HG02938 (cell line): ENCODE measurements at regions not wholly inside any gene's neighbourhood (a gene's known extent, or its start where the extent isn't known, plus 50 kb on each side); places are given as distances from the start of the nearest gene placed in this dataset.

Experiments
- ATAC-seq: cut with Tn5 transposase; IDR thresholded peaks from one replicate; pipeline ENCODE4 v1.9.1; 2021; ENCODE audit warnings: mild to moderate bottlenecking, moderate library complexity; ENCODE audit not compliant: unreplicated experiment

DNA sequence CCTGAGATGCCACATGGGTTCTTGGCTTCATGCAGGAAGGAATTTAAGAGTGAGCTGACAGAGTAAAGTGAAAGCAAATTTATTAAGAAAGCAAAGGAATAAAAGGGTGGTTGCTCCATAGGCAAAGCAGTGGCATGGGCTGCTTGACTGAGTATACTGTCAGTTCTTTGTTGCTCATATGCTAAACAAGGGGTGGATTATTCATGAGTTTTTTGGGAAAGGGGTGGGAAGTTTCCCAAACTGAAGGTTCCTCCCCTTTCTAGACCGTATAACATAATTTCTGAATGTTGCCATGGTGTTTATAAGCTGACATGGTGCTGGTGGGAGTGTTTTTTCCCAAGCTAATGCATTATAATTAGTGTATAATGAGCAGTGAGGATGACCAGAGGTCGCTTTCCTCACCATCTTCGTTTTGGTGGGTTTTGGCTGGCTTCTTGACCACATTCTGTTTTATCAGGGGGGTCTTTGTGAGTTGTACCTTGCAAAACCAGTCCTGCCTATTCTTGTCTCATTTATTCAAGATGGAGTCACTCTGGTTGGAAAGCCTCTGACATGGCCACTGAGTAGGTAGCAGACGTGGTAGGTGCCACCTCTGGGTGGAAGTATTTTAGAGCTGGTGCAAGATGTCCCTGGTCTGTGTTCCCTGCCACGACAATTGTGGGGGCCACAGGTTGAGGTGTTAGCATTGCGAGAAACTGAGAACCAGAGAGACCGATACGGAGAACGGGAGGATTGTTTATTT is 107.5 kb upstream of the SDK1 start:
- no peak for ATAC-seq

DNA sequence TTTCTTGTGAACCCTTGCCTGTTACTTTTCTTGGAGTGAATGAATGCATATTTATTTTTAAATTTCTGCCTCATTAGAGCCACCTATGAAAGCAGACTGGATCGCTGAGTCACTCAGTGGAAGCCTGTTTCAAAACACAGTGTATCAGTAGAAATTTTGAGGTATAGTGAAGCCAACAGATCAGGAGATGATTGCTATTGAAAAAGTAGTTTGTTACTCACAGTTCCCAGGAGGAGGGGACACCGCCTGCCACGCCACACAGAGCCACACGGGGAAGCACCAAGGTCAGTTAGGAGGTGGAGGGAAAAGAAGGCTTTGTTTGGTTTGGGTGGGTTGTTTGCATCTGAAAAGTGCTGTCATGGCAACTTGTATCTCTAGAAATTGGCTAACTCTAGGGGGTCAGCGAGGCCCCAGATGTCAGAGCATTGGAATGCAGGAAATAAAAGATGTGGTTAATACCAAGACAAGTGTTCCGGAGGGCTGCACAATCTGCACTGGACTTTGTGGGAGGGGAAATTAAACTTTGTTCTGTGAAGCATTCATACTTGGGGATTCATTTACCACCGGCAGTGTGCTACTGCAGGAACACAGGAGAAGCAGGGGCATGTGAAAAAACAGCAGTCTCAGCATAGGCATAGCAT is 106.4 kb upstream of the SDK1 start:
- no peak for ATAC-seq

DNA sequence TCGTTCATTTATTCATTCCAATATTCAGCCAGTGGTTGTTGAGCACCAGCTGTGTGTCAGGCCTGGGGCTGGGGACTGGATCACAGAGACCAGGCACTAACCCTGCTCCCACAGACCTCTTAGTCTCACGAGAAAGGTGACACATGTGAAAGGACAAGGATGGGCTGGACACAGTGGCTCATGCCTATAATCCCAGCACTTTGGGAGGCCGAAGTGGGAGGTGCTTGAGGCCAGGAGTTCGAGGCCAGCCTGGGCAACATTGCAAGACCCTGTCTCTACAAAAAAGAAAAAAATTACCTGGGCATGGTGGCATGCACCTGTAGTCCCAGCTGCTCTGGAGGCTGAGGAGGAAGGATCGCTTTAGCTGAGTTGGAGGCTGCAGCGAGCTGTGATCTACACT is 105.9 kb upstream of the SDK1 start:
- ATAC-seq = no peak

DNA sequence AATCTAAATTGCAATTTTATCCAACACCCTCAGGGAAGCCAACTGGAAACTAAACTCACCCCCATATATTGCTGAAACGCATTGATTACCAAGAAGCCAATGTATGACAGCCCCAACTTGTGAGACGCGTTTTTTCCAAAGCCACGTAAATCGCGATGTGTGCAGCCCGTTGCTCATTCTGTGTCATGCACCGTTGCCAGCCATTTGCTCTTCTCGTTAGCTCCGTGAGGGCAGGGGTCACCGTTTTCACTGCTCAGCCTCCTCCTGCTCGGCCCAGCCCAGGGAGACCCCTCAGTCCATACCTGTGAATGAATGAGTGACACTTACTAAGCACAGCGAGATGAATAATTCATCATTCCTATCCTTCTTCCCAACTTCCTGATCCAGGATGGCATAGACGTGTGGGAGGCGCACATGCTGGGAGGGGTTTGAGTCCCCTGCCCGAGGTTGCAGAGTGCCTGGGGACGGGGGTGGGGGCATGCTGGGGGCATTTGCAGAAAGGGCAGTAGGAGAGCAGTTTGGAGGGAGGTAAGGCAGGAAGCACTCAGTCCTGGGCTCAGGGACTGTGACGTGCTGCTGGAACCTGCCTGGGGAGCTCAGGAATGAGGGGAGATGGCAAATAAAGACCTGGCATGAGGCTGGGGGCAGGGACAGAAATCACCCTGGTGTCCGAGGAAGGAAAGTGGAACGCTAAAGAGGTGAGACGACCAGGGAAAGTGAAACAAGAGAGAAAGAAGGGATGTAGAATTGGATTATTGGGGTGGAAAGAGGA is 104.2 kb upstream of the SDK1 start:
- ATAC-seq = no peak

DNA sequence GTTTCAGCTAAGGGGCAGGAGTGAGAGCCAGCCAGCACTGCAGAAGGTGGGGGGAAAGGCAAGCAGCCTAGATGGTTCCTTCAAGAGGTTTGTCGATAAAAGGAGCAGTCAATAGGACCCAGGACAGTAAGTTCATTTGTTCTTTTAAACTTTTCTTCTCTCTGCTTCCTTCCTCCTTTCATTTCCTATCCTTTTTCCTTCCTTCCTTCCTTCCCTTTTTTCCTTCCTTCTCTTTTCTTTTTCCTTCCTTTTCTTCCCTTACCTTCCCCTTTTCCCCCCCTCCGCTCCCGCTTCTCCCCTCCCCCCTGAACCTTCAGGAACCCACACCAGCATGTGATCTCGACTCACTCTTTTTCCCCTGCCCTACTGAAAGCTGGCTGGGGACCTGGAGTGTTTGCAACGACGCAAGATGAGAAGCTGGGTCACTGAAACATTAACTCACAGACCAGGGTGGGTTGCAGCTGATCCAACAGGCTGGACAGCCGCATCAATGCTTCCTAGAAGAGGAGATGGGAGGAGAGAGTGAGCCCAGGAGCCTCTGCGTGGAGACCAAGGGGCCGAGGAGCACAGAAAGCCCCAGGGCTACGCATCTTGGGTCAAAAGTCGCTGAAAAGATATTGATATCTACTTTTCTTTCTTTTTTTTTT is 103.4 kb upstream of the SDK1 start:
- no peak for ATAC-seq

DNA sequence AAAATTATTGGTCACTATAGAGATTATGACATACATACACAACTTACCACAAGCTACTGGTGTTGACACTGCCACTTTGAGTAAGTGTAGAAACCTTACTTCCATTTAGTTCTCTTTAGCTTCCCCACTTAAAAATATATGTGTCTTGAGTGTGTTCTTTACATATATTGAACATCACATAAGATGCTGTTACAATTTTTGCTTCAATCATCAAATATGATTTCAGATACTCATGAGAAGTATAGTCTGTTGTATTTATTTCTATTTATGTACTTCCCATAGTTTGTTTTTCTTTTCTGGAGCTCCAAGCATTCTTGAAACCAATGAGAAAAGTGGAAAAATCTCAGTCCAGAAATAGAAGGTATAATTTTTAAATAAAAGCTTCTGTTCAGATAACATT is 102.7 kb upstream of the SDK1 start:
- ATAC-seq = no peak

DNA sequence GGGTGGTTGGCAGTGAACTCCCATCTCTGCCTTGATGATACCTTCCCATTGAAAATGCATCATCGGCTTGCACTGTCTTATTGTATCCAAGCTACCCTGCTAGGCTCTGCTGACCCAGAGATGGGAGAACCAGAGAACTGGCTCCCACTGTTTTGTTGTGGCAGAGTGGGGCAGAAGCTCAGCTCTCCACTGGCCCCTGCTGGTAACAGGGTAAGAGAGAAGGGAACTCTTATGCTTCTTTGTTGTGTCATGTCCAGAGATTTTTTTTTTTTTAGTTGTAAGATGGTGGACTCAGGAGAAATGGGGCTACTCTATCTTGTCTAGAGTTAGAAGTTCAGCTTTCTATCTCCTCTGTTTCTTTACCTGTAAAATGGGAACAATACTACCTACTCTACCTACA is 100.5 kb upstream of the SDK1 start:
- no peak for ATAC-seq

- ATAC-seq = no peak
Observed at GRCh38 chr7:3201306-3201705, 99.7 kb upstream of the SDK1 start.

- ATAC-seq = no peak
Observed at GRCh38 chr7:3201937-3202710, 98.9 kb upstream of the SDK1 start.

DNA sequence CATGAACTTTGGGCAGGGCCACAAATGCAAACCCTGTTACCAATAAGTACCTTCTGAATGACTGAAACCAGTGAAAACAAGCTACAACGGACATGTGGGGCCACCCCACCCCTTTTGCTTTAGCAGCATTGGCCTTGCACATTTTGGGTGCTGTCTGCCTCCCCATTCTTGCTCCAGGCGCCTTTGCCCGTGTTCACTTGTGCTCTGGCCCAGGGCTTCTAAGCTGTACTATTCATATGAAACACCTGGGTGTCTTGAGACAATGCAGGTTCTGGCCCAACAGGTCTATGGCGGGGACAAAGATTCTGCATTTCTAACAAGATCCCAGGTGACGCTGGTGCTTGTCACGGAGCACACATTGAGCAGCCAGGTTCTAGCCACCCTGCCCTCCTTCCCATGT is 96.5 kb upstream of the SDK1 start:
- ATAC-seq = no peak

GRCh38 chr7:3206101-3206500 is 95.0 kb upstream of the SDK1 start:
- no peak for ATAC-seq

- no peak for ATAC-seq
Observed at GRCh38 chr7:3206771-3207191, 94.3 kb upstream of the SDK1 start.

DNA sequence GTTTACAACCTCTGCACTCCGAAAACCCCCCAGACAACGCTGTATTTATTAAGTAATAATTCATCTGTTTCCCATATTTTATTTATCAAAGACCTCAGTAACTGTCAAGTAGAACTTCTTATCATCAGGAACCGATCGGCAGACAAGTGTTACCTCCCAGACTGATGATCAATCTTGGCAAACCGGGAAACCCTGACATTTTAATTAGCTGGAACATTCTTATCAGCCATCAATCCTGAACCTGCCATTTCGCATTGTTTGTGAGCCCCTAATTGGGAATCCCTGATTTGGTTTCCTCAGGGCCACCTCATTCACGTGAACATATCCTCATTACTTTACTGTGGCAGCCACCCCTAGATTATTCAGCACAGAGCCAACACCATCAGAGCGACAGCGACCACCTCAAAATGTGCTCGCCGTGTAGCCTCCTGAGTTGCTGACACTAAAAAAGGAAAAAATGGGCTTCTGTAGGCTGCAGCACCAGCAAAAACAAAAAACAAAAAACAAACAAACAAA is 93.6 kb upstream of the SDK1 start:
- no peak for ATAC-seq

GRCh38 chr7:3210531-3210930 is 90.5 kb upstream of the SDK1 start:
- ATAC-seq = no peak

GRCh38 chr7:3214090-3214413 is 87.0 kb upstream of the SDK1 start:
- ATAC-seq = no peak

GRCh38 chr7:3215624-3216585 is 85.1 kb upstream of the SDK1 start:
- no peak for ATAC-seq

- ATAC-seq = no peak
Observed at GRCh38 chr7:3217166-3217565, 83.9 kb upstream of the SDK1 start.

DNA sequence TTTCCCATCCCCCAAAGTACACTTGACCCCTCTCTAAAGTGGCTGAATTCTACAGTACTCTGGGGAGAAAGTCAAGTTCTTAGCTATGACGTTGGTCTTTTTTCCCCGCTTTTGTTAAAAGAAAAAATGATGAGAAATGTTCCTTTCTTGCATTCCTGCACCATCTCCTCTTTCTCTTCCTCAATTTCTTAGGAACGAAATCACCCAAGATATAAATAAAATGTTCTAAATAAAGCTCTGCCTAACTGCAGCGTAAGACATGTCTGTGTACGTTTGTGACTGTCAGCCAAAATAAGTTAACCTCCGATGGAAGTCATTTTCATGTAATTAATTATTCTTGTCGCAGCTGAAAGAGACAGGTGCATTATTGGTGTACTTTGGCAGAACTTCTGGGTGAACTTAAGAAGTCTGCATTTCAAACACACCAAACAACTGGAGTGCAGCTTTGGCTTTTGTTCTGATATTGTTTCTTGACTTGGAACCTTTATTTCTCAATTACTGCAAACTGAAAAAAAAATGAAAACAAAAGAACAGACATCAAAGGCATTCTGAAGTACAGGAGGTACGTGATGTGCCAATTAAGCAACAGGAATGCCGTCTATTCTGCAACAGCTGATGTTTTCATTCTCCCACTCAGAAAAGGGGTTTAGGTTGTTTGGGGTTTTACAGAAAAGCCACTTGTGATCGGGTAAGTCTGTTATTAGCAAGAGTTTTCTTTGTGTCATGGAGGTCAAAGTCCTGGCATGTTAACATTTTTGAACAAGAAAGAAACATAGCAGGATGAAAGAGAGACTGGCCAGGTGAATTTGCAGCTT is 82.4 kb upstream of the SDK1 start:
- no peak for ATAC-seq
